PC-9 (cell line): ENCODE measurements at regions not wholly inside any gene's neighbourhood (a gene's known extent, or its start where the extent isn't known, plus 50 kb on each side); places are given as distances from the start of the nearest gene placed in this dataset.

Experiments
- BruUV-seq: library from RNA; stranded (reverse); fragments of 400-500 nt; replicated peaks from 2 replicates; lab custom pipeline; 2021; lab: Mats Ljungman, UMichigan
- CTCF ChIA-PET: fragments of 300-600 bp; sonication (Branson Sonifier 250); formaldehyde crosslinking; loops from one replicate; lab custom pipeline; 2022; ENCODE audit warnings: antibody characterized with exemption; lab: Charles Lee
- POLR2A ChIA-PET: fragments of 300-600 bp; sonication (Branson Sonifier 250); formaldehyde crosslinking; loops from one replicate; lab custom pipeline; 2022; ENCODE audit warnings: antibody characterized with exemption; ENCODE audit not compliant: unreplicated experiment; lab: Charles Lee
- DNase-seq, 2 experiments: peaks; one replicate each; pipeline versions ENCODE4 v3.0.0 to v3.0.0-alpha.2; 2015 to 2022; ENCODE audit warnings: mixed read lengths in 1 of 2
- H2AFZ ChIP-seq: fragments of 200-600 bp; sonication (generic); 2 replicates; pipeline ENCODE4 v1.8.1; 2017; ENCODE audit warnings: antibody characterized with exemption
- H3F3A ChIP-seq: fragments of 200-600 bp; sonication (generic); 2 replicates; pipeline ENCODE4 v1.8.1; 2017; ENCODE audit warnings: antibody characterized with exemption, mild to moderate bottlenecking, low read depth; ENCODE audit not compliant: insufficient read depth
- H3K27ac ChIP-seq: fragments of 200-600 bp; sonication (generic); 2 replicates; pipeline ENCODE4 v1.6.1; 2016; ENCODE audit warnings: mixed run types
- H3K27me3 ChIP-seq: fragments of 200-600 bp; sonication (generic); 2 replicates; pipeline ENCODE4 v1.6.1; 2016; ENCODE audit warnings: low read depth, mixed run types; ENCODE audit not compliant: insufficient read depth
- H3K36me3 ChIP-seq: fragments of 200-600 bp; sonication (generic); 2 replicates; pipeline ENCODE4 v1.6.1; 2016; ENCODE audit warnings: low read depth, mixed run types
- H3K4me1 ChIP-seq: fragments of 200-600 bp; sonication (generic); replicated peaks from 2 replicates; pipeline ENCODE4 v1.6.1; 2016; ENCODE audit warnings: mixed run types; ENCODE audit not compliant: insufficient read depth
- H3K4me2 ChIP-seq: fragments of 200-600 bp; sonication (generic); 2 replicates; pipeline ENCODE4 v1.6.1; 2017; ENCODE audit warnings: mixed run types
- H3K4me3 ChIP-seq: fragments of 200-600 bp; sonication (generic); 2 replicates; pipeline ENCODE4 v1.6.1; 2016; ENCODE audit warnings: mixed run types
- H3K79me2 ChIP-seq: fragments of 200-600 bp; sonication (generic); 2 replicates; pipeline ENCODE4 v1.6.1; 2017; ENCODE audit warnings: low read depth, mixed run types
- H3K9me2 ChIP-seq: fragments of 200-600 bp; sonication (generic); 2 replicates; pipeline ENCODE4 v1.8.1; 2017; ENCODE audit warnings: mild to moderate bottlenecking; ENCODE audit not compliant: insufficient read depth
- H3K9me3 ChIP-seq: fragments of 200-600 bp; sonication (generic); 2 replicates; pipeline ENCODE4 v1.8.1; 2016; ENCODE audit warnings: low read depth; ENCODE audit not compliant: insufficient read depth
- H4K20me1 ChIP-seq: fragments of 200-600 bp; sonication (generic); 2 replicates; pipeline ENCODE4 v1.8.1; 2017; ENCODE audit not compliant: insufficient read depth
- EZH2 ChIP-seq: fragments of 200-600 bp; sonication (generic); IDR thresholded peaks from 2 replicates; pipeline ENCODE4 v1.8.0; 2017; ENCODE audit warnings: antibody characterized with exemption, low read depth
- intact Hi-C: fragments of 100-400 bp; cut with micrococcal nuclease; formaldehyde crosslinking; loops from one replicate; pipeline ENCODE4 v1.10.0; 2022; ENCODE audit not compliant: unreplicated experiment
- TF ChIP-seq, protein P1 (sequence below): fragments of 200-600 bp; sonication (generic); conservative IDR thresholded peaks from 2 replicates; pipeline ENCODE4 v1.6.1; 2017; ENCODE audit warnings: mixed run types, antibody characterized with exemption, mild to moderate bottlenecking, moderate library complexity

DNA sequence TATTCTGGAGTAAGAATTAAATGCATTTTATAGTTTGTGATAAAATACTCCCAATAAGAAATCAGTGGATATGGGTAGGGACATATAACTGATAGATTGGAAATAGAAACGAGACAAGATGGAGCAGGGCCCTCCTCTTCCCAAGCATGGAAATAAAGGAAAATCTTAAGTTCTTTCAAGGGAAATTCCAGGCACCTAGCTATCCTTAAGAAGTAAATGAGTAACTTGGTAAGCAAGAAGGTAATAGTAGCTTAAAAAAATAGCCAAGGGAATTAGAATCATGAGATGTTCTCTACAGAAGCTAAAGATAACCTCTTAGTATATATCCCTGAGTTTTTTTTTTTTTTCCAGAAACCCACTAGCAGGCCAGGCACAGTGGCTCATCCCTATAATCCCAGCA is 105.5 kb upstream of the FAM3C start:
- no peak for TF ChIP-seq EZH2
- TF ChIP-seq, protein P1, sequence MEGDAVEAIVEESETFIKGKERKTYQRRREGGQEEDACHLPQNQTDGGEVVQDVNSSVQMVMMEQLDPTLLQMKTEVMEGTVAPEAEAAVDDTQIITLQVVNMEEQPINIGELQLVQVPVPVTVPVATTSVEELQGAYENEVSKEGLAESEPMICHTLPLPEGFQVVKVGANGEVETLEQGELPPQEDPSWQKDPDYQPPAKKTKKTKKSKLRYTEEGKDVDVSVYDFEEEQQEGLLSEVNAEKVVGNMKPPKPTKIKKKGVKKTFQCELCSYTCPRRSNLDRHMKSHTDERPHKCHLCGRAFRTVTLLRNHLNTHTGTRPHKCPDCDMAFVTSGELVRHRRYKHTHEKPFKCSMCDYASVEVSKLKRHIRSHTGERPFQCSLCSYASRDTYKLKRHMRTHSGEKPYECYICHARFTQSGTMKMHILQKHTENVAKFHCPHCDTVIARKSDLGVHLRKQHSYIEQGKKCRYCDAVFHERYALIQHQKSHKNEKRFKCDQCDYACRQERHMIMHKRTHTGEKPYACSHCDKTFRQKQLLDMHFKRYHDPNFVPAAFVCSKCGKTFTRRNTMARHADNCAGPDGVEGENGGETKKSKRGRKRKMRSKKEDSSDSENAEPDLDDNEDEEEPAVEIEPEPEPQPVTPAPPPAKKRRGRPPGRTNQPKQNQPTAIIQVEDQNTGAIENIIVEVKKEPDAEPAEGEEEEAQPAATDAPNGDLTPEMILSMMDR: no peak
- CTCF ChIA-PET: no interaction called here

DNA sequence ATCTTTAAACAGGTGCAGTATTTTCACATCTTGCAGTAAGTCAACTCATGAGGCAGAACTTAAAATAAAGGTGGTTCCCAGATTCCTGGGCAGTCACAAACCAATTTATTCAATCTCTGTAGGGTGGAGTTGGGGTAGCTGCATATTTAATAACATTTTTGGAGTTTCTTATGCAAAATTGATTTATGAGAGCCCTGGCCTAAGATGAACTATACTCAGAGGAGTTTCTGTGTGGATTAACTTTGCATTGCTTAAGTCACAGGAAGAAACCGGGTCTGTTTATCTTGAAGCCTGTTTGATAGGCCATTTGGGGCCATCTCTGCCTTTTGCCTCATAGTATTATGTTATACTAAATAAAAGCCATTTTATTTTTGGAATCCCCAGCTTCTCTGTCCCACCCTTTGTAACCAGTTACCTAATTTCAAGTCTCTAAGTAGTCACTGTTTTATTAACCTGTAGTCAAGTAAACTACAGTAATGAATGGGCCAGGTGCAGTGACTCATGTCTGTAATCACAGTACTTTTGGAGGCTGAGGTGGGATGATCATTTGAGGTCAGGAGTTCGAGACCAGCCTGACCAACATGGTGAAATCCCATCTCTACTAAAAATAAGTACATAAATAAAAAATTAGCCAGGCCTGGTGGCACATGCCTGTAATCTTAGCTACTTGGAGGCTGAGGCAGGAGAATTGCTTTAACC is 104.4 kb upstream of the FAM3C start:
- BruUV-seq: no TSS peak
- Histone ChIP-seq H3K4me2 (no peak overlapping the region), H3K9me2 (no peaks in the 10 kb centered on the region), H3K27ac (no peak overlapping the region), H3F3A (0 out of 2 replicates have a peak, but pooled peaks cover 3% of the 10 kb centered on the region), H3K9me3 (peaks cover 26% of the 10 kb centered on the region), H3K4me1 (0 out of 2 replicates have a peak, but pooled peaks cover 4% of the 10 kb centered on the region), H4K20me1 (no peaks in the 10 kb centered on the region), H3K36me3 (0 out of 2 replicates have a peak, but pooled peaks cover 1% of the 10 kb centered on the region), H3K79me2 (no peaks in the 10 kb centered on the region), H3K27me3 (no peaks in the 10 kb centered on the region), H3K4me3 (no peak overlapping the region), H2AFZ (no peak overlapping the region)
- intact Hi-C loops: no loop called here
- TF ChIP-seq, protein P1: no peak
- TF ChIP-seq EZH2: no peak
- ChIA-PET POLR2A (no interaction called here), CTCF (no interaction called here)
- DNase-seq: peak in 1 of 2 experiments; percentile 51

More for the DNA sequence above, 105.5 kb upstream of the FAM3C start:
- H3K27ac ChIP-seq: no peak overlapping the region
- DNase-seq: no peak
- intact Hi-C loops: no loop called here
- no peak overlapping the region for H2AFZ ChIP-seq
- 0 out of 2 replicates have a peak, but pooled peaks cover 3% of the 10 kb centered on the region for H3K36me3 ChIP-seq
- no peak overlapping the region for H3K4me3 ChIP-seq
- H3K27me3 ChIP-seq: no peaks in the 10 kb centered on the region
- peaks cover 29% of the 10 kb centered on the region for H3K9me3 ChIP-seq
- H3K4me1 ChIP-seq: 0 out of 2 replicates have a peak, but pooled peaks cover 4% of the 10 kb centered on the region
- POLR2A ChIA-PET: no interaction called here
- no TSS peak for BruUV-seq
- H3K79me2 ChIP-seq: no peaks in the 10 kb centered on the region
- 0 out of 2 replicates have a peak, but pooled peaks cover 3% of the 10 kb centered on the region for H3F3A ChIP-seq
- H3K4me2 ChIP-seq: no peak overlapping the region
- H3K9me2 ChIP-seq: no peaks in the 10 kb centered on the region
- no peaks in the 10 kb centered on the region for H4K20me1 ChIP-seq

DNA sequence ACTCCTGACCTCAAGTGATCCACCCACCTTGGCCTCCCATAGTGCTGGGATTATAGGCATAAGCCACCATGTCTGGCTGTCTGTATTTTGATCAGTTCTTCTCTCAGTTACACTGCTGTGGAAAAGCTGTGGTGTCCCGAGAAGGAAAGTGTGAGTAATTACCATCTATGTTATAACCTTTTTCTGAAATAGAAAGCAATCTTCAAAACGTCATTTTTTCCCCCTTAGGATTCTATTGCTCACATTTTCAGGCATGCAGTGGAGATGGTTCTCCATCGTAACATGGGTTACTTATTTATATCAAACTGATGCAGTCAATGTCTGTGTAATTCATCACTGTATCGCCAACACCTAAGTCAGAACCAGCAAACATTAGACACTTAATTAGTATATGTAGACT is 103.5 kb upstream of the FAM3C start:
- 0 out of 2 replicates have a peak, but pooled peaks cover 4% of the 10 kb centered on the region for H3K4me1 ChIP-seq
- no peaks in the 10 kb centered on the region for H3F3A ChIP-seq
- H3K4me2 ChIP-seq: no peak overlapping the region
- ChIA-PET POLR2A (no interaction called here), CTCF (no interaction called here)
- no peak for DNase-seq
- no peak overlapping the region for H3K27ac ChIP-seq
- no peaks in the 10 kb centered on the region for H3K36me3 ChIP-seq
- BruUV-seq: no TSS peak
- no peak overlapping the region for H3K4me3 ChIP-seq
- intact Hi-C loops: no loop called here
- no peaks in the 10 kb centered on the region for H3K79me2 ChIP-seq
- H3K9me3 ChIP-seq: peaks cover 17% of the 10 kb centered on the region; the same call in 1 of the 2 replicates
- H3K9me2 ChIP-seq: no peaks in the 10 kb centered on the region
- no peak overlapping the region for H2AFZ ChIP-seq
- H3K27me3 ChIP-seq: no peaks in the 10 kb centered on the region
- no peaks in the 10 kb centered on the region for H4K20me1 ChIP-seq
- no peak for TF ChIP-seq EZH2
- TF ChIP-seq, protein P1: no peak
